ENCODE measurements at regions not wholly inside any gene's neighbourhood (a gene's known extent, or its start where the extent isn't known, plus 50 kb on each side); places are given as distances from the start of the nearest gene placed in this dataset.

DNA sequence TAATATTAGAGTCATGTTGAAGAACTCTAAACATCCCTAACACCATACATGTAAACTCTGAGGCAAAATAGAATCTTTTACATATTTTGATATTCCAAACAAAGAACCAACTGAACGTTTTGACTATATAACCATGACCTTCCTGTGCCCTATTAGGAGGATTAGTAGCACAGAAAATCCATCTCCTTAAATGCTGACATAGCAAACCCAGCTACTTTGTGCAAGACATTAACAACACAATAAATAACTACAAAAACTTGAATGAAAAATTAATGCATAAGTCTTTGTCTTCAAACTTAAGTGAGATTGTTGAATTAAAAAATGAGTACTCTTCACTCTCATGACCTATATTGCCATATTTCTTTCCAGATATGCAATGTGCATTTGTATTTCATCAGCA lies 450.0 kb upstream of the PDZRN3 start:
- TF ChIP-seq POLR2A (IDR thresholded peaks at IDR 0.05), result no peak
- TF ChIP-seq, protein P1, sequence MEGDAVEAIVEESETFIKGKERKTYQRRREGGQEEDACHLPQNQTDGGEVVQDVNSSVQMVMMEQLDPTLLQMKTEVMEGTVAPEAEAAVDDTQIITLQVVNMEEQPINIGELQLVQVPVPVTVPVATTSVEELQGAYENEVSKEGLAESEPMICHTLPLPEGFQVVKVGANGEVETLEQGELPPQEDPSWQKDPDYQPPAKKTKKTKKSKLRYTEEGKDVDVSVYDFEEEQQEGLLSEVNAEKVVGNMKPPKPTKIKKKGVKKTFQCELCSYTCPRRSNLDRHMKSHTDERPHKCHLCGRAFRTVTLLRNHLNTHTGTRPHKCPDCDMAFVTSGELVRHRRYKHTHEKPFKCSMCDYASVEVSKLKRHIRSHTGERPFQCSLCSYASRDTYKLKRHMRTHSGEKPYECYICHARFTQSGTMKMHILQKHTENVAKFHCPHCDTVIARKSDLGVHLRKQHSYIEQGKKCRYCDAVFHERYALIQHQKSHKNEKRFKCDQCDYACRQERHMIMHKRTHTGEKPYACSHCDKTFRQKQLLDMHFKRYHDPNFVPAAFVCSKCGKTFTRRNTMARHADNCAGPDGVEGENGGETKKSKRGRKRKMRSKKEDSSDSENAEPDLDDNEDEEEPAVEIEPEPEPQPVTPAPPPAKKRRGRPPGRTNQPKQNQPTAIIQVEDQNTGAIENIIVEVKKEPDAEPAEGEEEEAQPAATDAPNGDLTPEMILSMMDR (IDR thresholded peaks at IDR 0.05), result no peak

Data from prostate gland (tissue), 2 donors.